Heart right ventricle (tissue), 16 donors: ENCODE measurements at regions not wholly inside any gene's neighbourhood (a gene's known extent, or its start where the extent isn't known, plus 50 kb on each side); places are given as distances from the start of the nearest gene placed in this dataset.

ENCODE experiments used
- ATAC-seq, 8 donors: fragments of 200-7000 bp; cut with Tn5 transposase; one replicate each; pipeline ENCODE4 v1.9.1; 2020; ENCODE audit warnings: mild to moderate bottlenecking in 8 of 8, moderate library complexity in 8 of 8, moderate number of reproducible peaks in 1 of 8
- DNase-seq, 2 donors: peaks; one replicate each; pipeline ENCODE4 v3.0.0-alpha.2; 2020
- H3K27ac ChIP-seq, 10 donors: fragments of 200-600 bp; sonication (generic) in 2 of 10; one replicate each; pipeline versions ENCODE4 v1.5.0 to v1.8.0; 2020 to 2022; ENCODE audit warnings: mild to moderate bottlenecking in 3 of 10
- H3K27me3 ChIP-seq, 7 donors: fragments of 200-600 bp; one replicate each; pipeline ENCODE4 v1.8.0; 2021 to 2022; ENCODE audit warnings: mild to moderate bottlenecking in 2 of 7
- H3K36me3 ChIP-seq, 9 donors: fragments of 200-600 bp; sonication (generic) in 1 of 9; one replicate each; pipeline versions ENCODE4 v1.5.0 to v1.8.0; 2020 to 2022; ENCODE audit warnings: mild to moderate bottlenecking in 2 of 9
- H3K4me1 ChIP-seq, 9 donors: fragments of 200-600 bp; sonication (generic) in 1 of 9; one replicate each; pipeline versions ENCODE4 v1.5.0 to v1.8.0; 2020 to 2022; ENCODE audit warnings: mild to moderate bottlenecking in 4 of 9
- H3K4me3 ChIP-seq, 10 donors: fragments of 200-600 bp; sonication (generic) in 2 of 10; one replicate each; pipeline versions ENCODE4 v1.5.0 to v1.8.0; 2020 to 2022; ENCODE audit warnings: mild to moderate bottlenecking in 7 of 10, moderate library complexity in 2 of 10
- H3K9me3 ChIP-seq, 11 donors: fragments of 200-600 bp in 10 of 11; sonication (generic) in 2 of 11; one replicate each; pipeline versions ENCODE4 v1.5.0 to v1.8.0; 2013 to 2022; ENCODE audit warnings: mild to moderate bottlenecking in 2 of 11, control low read depth in 1 of 11, moderate library complexity in 1 of 11
- WGBS, 2 donors: extraction: QIAGEN DNeasy Blood & Tissue Kit; methylation state at CpG; one replicate each; pipeline ENCODE4 v1.1.7; 2013; ENCODE audit warnings: inconsistent platforms in 1 of 2; 5-methylcytosine and 5-hydroxymethylcytosine counted together
- intact Hi-C, 10 donors: fragments of 100-400 bp; cut with DNase I; formaldehyde crosslinking; loops; one replicate each; pipeline versions ENCODE4 v1.11.1 to v1.14.2; 2022
- TF ChIP-seq, protein P1 (sequence below), 9 donors: fragments of 200-600 bp; sonication (generic) in 2 of 9; IDR thresholded peaks; one replicate each; pipeline versions ENCODE4 v1.5.0 to v1.8.0; 2021 to 2022; ENCODE audit warnings: antibody characterized with exemption in 9 of 9, mild to moderate bottlenecking in 5 of 9, moderate library complexity in 1 of 9
- donor health status: Arrhythmogenic right ventricular cardiomyopathy.
- donor health status: ischemic (EF 13 %, LVEDD 7.1; RV severe dilation, severe dysfunction).
- donor health status: healthy with polysubstance abuse.
- donor health status: DM: no; HTN: yes; CAD: no.
- donor health status: DM: no; HTN: no; CAD: no.
- donor health status: ischemic (EF 25% LVEDD 6.9; RV normal size, moderate dysfunction).
- donor health status: ischemic (EF 25% LVEDD 5.7; RV mildly dilated, moderate dysfunction).
- donor health status: healthy.
- donor health status: DM: yes; HTN: yes; CAD: no.
- donor health status: Ischemic cardiomyopathy.
- donor health status: ischemic (EF 35%, LVEDD 5.7; RV mildly dilated, moderate dysfunction).
- donor health status: nonischemic (EF 11% LVEDD 7.7; RV severe dilation, severe dysfunction).
- donor health status: DM: yes; HTN: yes; CAD: no.
- donor health status: PGD.
- donor health status: ischemic (EF 29% LVEDD 5.4; RV normal size, mild dysfunction).
- donor health status: nonischemic (EF 23%, LVEDD 6.1; RV moderate dilation, normal function).

DNA sequence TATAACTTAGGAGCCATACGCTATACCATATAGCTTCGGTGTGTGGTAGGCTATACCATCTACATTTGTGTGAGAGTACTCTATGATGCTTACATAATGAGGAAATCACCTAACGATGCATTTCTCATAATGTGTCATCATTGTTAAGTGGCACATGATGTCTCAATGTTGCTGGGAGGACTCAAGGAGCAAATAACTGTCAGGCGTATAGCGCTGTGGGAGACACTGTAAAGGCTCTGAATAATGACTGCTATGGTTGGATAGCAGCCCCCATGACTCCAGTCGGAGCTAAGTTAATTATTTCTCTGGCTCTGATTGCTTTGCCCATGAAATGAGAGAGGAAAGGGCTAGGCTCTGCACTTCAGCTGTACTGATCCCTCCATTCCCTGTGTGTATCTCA lies 197.2 kb downstream of the RGS9 start:
- WGBS, 2 donors, result 86 to 89% methylated on average over 6 of the region's 6 CpGs
- TF ChIP-seq, protein P1, sequence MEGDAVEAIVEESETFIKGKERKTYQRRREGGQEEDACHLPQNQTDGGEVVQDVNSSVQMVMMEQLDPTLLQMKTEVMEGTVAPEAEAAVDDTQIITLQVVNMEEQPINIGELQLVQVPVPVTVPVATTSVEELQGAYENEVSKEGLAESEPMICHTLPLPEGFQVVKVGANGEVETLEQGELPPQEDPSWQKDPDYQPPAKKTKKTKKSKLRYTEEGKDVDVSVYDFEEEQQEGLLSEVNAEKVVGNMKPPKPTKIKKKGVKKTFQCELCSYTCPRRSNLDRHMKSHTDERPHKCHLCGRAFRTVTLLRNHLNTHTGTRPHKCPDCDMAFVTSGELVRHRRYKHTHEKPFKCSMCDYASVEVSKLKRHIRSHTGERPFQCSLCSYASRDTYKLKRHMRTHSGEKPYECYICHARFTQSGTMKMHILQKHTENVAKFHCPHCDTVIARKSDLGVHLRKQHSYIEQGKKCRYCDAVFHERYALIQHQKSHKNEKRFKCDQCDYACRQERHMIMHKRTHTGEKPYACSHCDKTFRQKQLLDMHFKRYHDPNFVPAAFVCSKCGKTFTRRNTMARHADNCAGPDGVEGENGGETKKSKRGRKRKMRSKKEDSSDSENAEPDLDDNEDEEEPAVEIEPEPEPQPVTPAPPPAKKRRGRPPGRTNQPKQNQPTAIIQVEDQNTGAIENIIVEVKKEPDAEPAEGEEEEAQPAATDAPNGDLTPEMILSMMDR (IDR thresholded peaks at IDR 0.05), result no peak
- DNase-seq, result no peak

DNA sequence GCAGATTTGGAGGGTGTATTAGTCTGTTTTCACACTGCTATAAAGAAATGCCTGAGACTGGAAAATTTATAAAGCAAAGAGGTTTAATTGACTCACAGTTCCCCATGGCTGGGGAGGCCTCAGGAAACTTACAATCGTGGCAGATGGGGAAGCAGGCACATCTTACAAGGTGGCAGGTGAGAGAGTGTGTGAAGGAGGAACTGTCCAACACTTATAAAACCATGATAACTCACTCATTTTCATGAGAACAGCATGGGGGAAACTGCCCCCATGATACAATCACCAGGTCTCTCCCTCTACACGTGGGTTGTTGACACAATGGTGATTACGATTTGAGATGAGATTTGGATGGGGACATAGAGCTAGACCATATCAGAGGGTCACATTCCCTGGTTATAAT lies 195.6 kb downstream of the RGS9 start:
- no peak overlapping the region for H3K4me3 ChIP-seq
- WGBS, 2 donors, result 55 to 64% methylated on average over 3 of the region's 3 CpGs
- peaks cover 0 to 15% (median 0%) of the 10 kb centered on the region in 7 donors for H3K27me3 ChIP-seq
- DNase-seq, result no peak
- TF ChIP-seq, protein P1 (IDR thresholded peaks at IDR 0.05), result no peak
- no peaks in the 10 kb centered on the region for H3K9me3 ChIP-seq
- ATAC-seq, result no peak
- H3K36me3 ChIP-seq, result no peaks in the 10 kb centered on the region
- H3K27ac ChIP-seq, result no peak overlapping the region
- H3K4me1 ChIP-seq, result no peaks in the 10 kb centered on the region
- intact Hi-C loops, result no loop called here

More for the DNA sequence above, 197.2 kb downstream of the RGS9 start:
- no peak for ATAC-seq
- H3K36me3 ChIP-seq, result no peaks in the 10 kb centered on the region
- H3K9me3 ChIP-seq, result peaks cover 0 to 15% (median 9%) of the 10 kb centered on the region in 11 donors
- intact Hi-C loops, result no loop called here
- no peak overlapping the region for H3K4me3 ChIP-seq
- no peaks in the 10 kb centered on the region for H3K4me1 ChIP-seq
- H3K27me3 ChIP-seq, result peaks cover 0 to 15% (median 0%) of the 10 kb centered on the region in 7 donors
- no peak overlapping the region for H3K27ac ChIP-seq

DNA sequence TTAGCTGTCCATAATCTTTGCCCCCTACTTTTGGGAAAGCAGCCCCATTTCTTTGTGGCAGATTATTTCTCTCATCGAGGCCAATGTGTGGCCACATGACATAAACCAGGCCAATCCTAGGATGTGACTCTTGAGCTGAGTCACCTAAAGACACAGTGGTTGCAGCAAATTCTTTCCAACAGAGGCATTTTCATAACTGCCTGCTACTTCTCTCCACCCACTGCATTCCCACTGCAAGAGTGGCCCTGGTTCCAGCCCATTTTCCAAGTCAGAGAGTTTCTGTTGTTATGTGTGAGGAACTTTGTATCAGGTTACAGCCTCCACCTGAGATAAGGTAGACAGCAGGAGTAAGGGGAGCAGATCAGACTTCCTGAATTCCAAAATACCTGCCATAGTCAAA lies 195.2 kb downstream of the RGS9 start:
- DNase-seq (no peak), ATAC-seq (no peak)
- Histone ChIP-seq H3K4me1 (no peaks in the 10 kb centered on the region), H3K27me3 (peaks cover 0 to 15% (median 0%) of the 10 kb centered on the region in 7 donors), H3K9me3 (no peaks in the 10 kb centered on the region), H3K36me3 (no peaks in the 10 kb centered on the region), H3K27ac (no peak overlapping the region), H3K4me3 (no peak overlapping the region)
- intact Hi-C loops, result no loop called here
- TF ChIP-seq, protein P1 (IDR thresholded peaks at IDR 0.05), result no peak
- WGBS, 2 donors, result 75 to 86% methylated on average over 1 of the region's 1 CpG

DNA sequence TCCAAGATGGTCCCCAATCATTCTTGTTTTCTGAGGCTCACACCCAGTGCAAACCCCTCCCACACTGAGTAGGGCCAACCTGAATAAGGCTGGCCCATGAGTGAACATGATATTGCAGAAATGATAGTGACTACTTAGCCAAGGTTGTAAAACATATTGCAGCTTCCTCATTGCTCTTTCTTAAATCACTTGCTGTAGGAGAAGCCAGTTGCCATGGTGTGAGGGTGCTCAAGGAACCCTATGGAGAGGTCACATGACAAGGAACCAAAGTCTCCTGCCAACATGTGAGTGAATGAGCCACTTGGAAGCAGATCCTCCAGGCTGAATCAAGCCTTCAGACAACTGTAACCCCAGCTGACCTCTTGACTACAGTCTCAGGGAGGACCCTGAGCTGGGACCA lies 191.4 kb downstream of the RGS9 start:
- Histone ChIP-seq H3K9me3 (no peaks in the 10 kb centered on the region), H3K4me3 (no peak overlapping the region), H3K27ac (no peak overlapping the region), H3K36me3 (no peaks in the 10 kb centered on the region), H3K27me3 (peaks cover 0 to 15% (median 0%) of the 10 kb centered on the region in 7 donors), H3K4me1 (peaks cover 0 to 7% (median 0%) of the 10 kb centered on the region in 9 donors)
- TF ChIP-seq, protein P1 (IDR thresholded peaks at IDR 0.05), result no peak
- DNase-seq (no peak), ATAC-seq (no peak)
- intact Hi-C loops, result no loop called here
